A549 (cell line): ENCODE measurements at regions not wholly inside any gene's neighbourhood (a gene's known extent, or its start where the extent isn't known, plus 50 kb on each side); places are given as distances from the start of the nearest gene placed in this dataset.

Experiments
- ATAC-seq, 2 experiments: fragments of 200-7000 bp in 1 of 2; fragments of >200 bp in 1 of 2; cut with Nextera tagmentation in 1 of 2; cut with Tn5 transposase in 1 of 2; 3 replicates each; pipeline versions ENCODE4 v1.8.0 to v1.9.1; 2018 to 2020; ENCODE audit warnings: mild to moderate bottlenecking in 1 of 2, moderate library complexity in 1 of 2
- CTCF ChIA-PET: fragments of 300-600 bp; sonication (Branson Sonifier 250); formaldehyde crosslinking; extraction: SDS; loops from one replicate; lab custom pipeline; 2021; ENCODE audit warnings: antibody characterized with exemption, inconsistent platforms; lab: Yijun Ruan, JAX
- POLR2A ChIA-PET: fragments of 350-600 bp; formaldehyde crosslinking; extraction: SDS; loops from one replicate; lab custom pipeline; 2021; ENCODE audit warnings: antibody characterized with exemption, inconsistent platforms; lab: Yijun Ruan, JAX
- DNase-seq, 2 experiments: peaks; one replicate each; pipeline versions ENCODE4 v3.0.0 to v3.0.0-alpha.2; 2011 to 2016; ENCODE audit warnings: low read depth in 1 of 2, low spot score in 1 of 2
- FAIRE-seq: peaks from 2 replicates; lab custom pipeline; 2011; peaks lifted over from hg19 to GRCh38; lab: Jason Lieb, UNC
- H3K27ac ChIP-seq, 2 experiments: fragments of >200 bp; sonication (Bioruptor Twin); formaldehyde crosslinking; 3 replicates each; pipeline ENCODE4 v1.5.1; 2016 to 2017
- H3K4me1 ChIP-seq: fragments of >200 bp; sonication (Bioruptor Twin); formaldehyde crosslinking; 3 replicates; pipeline ENCODE4 v1.6.1; 2016
- H3K4me2 ChIP-seq: fragments of >200 bp; sonication (Bioruptor Twin); formaldehyde crosslinking; 3 replicates; pipeline ENCODE4 v1.6.1; 2016
- H3K4me3 ChIP-seq: fragments of >200 bp; sonication (Bioruptor Twin); formaldehyde crosslinking; 3 replicates; pipeline ENCODE4 v1.5.1; 2016
- H3K9me3 ChIP-seq: fragments of >200 bp; sonication (Bioruptor Twin); formaldehyde crosslinking; 3 replicates; pipeline ENCODE4 v1.6.1; 2016
- ATOH8 ChIP-seq: fragments of 250-450 bp; sonication (Bioruptor Pico); IDR thresholded peaks from 2 replicates; pipeline ENCODE4 v1.5.0; 2020; ENCODE audit warnings: low read depth, mild to moderate bottlenecking, moderate library complexity
- BHLHE40 ChIP-seq: IDR thresholded peaks from 2 replicates; pipeline ENCODE4 v1.6.1; 2012; ENCODE audit warnings: low read depth, low read length, inconsistent platforms
- CBX2 ChIP-seq: fragments of 200-600 bp; sonication (generic); IDR thresholded peaks from 2 replicates; pipeline ENCODE4 v1.6.1; 2016; ENCODE audit warnings: low read depth, mild to moderate bottlenecking, borderline replicate concordance
- CBX8 ChIP-seq: fragments of 200-600 bp; sonication (generic); IDR thresholded peaks from 2 replicates; pipeline ENCODE4 v1.6.1; 2016
- CEBPB ChIP-seq, 2 experiments: fragments of >200 bp in 1 of 2; sonication (Bioruptor Twin) in 1 of 2; formaldehyde crosslinking in 1 of 2; IDR thresholded peaks; 2 replicates each; pipeline ENCODE4 v1.6.1; 2012 to 2016
- CHD2 ChIP-seq: fragments of 150-350 bp; IDR thresholded peaks from 2 replicates; pipeline ENCODE4 v1.6.1; 2014; ENCODE audit warnings: low read length; ENCODE audit not compliant: partially characterized antibody
- EHMT2 ChIP-seq: fragments of 200-600 bp; sonication (generic); IDR thresholded peaks from 2 replicates; pipeline ENCODE4 v1.6.1; 2016; ENCODE audit warnings: antibody characterized with exemption, low read depth, mild to moderate bottlenecking, moderate library complexity
- EP300 ChIP-seq, 2 experiments: fragments of >200 bp; sonication (Bioruptor Twin); formaldehyde crosslinking; IDR thresholded peaks; 2 replicates in 1 of 2; 3 replicates in 1 of 2; pipeline ENCODE4 v1.6.1; 2016 to 2017
- ESRRA ChIP-seq: fragments of 150-350 bp; IDR thresholded peaks from 2 replicates; pipeline ENCODE4 v1.6.1; 2014; ENCODE audit warnings: mild to moderate bottlenecking, low read length, borderline replicate concordance
- FOSB ChIP-seq: fragments of 250-450 bp; sonication (Bioruptor Pico); IDR thresholded peaks from 2 replicates; pipeline ENCODE4 v1.5.0; 2020; ENCODE audit warnings: mild to moderate bottlenecking, moderate library complexity
- FOSL2 ChIP-seq, 2 experiments: fragments of 450-650 bp in 1 of 2; fragments of >200 bp in 1 of 2; sonication (Bioruptor Twin) in 1 of 2; formaldehyde crosslinking; IDR thresholded peaks; 2 replicates each; pipeline versions ENCODE4 v1.5.0 to v1.6.1; 2016 to 2020; ENCODE audit warnings: mild to moderate bottlenecking in 1 of 2, moderate library complexity in 1 of 2
- HEYL ChIP-seq: fragments of 250-450 bp; sonication (Bioruptor Pico); IDR thresholded peaks from 2 replicates; pipeline ENCODE4 v1.8.0; 2021; ENCODE audit warnings: mild to moderate bottlenecking, moderate library complexity
- HOXA7 ChIP-seq: fragments of 250-450 bp; sonication (Bioruptor Pico); IDR thresholded peaks from 2 replicates; pipeline ENCODE4 v1.5.0; 2020; ENCODE audit warnings: mild to moderate bottlenecking, moderate library complexity
- HOXB5 ChIP-seq: fragments of 250-450 bp; sonication (Bioruptor Pico); IDR thresholded peaks from 2 replicates; pipeline ENCODE4 v1.5.0; 2020; ENCODE audit warnings: mild to moderate bottlenecking, moderate library complexity
- JUN ChIP-seq, 2 experiments: fragments of >200 bp; sonication (Bioruptor Twin); formaldehyde crosslinking; IDR thresholded peaks; 2 replicates in 1 of 2; 3 replicates in 1 of 2; pipeline ENCODE4 v1.6.1; 2016 to 2017
- KDM1A ChIP-seq: fragments of 200-600 bp; sonication (generic); IDR thresholded peaks from 2 replicates; pipeline ENCODE4 v1.6.1; 2016; ENCODE audit warnings: low read depth, mild to moderate bottlenecking
- MAZ ChIP-seq: fragments of 150-350 bp; IDR thresholded peaks from 2 replicates; pipeline ENCODE4 v1.6.1; 2014; ENCODE audit warnings: antibody characterized with exemption, low read depth, low read length, borderline replicate concordance
- NFE2L2 ChIP-seq: fragments of 150-350 bp; conservative IDR thresholded peaks from 2 replicates; pipeline ENCODE4 v1.6.1; 2014; ENCODE audit warnings: low read length
- NPAS2 ChIP-seq: fragments of 250-450 bp; sonication (Bioruptor Pico); IDR thresholded peaks from 2 replicates; pipeline ENCODE4 v1.8.0; 2022; ENCODE audit warnings: mild to moderate bottlenecking, moderate library complexity, borderline replicate concordance
- NR3C1 ChIP-seq: fragments of >200 bp; sonication (Bioruptor Twin); formaldehyde crosslinking; IDR thresholded peaks from 3 replicates; pipeline ENCODE4 v1.6.1; 2017
- PHF8 ChIP-seq: fragments of 200-600 bp; sonication (generic); IDR thresholded peaks from 2 replicates; pipeline ENCODE4 v1.6.1; 2016; ENCODE audit warnings: low read depth, mild to moderate bottlenecking, antibody characterized with exemption, moderate library complexity, borderline replicate concordance
- POLR2A ChIP-seq: IDR thresholded peaks from 2 replicates; pipeline ENCODE4 v1.6.1; 2012; ENCODE audit warnings: mild to moderate bottlenecking, low read length
- RARB ChIP-seq: fragments of 250-450 bp; sonication (Bioruptor Pico); IDR thresholded peaks from 2 replicates; pipeline ENCODE4 v1.8.0; 2021; ENCODE audit warnings: mild to moderate bottlenecking, moderate library complexity
- REST ChIP-seq: fragments of 200-600 bp; sonication (generic); IDR thresholded peaks from 2 replicates; pipeline ENCODE4 v1.6.1; 2016; ENCODE audit warnings: antibody characterized with exemption, mild to moderate bottlenecking, moderate library complexity
- RFX5 ChIP-seq: fragments of 450-650 bp; IDR thresholded peaks from 2 replicates; pipeline ENCODE4 v1.7.1; 2014; ENCODE audit warnings: antibody characterized with exemption, mild to moderate bottlenecking, moderate library complexity
- SREBF2 ChIP-seq: fragments of 450-650 bp; IDR thresholded peaks from 2 replicates; pipeline ENCODE4 v1.6.1; 2014; ENCODE audit warnings: mild to moderate bottlenecking, moderate library complexity
- TFCP2L1 ChIP-seq: fragments of 250-450 bp; sonication (Bioruptor Pico); IDR thresholded peaks from 2 replicates; pipeline ENCODE4 v1.5.0; 2021; ENCODE audit warnings: mild to moderate bottlenecking
- TP53 ChIP-seq: fragments of 250-450 bp; sonication (Bioruptor Pico); IDR thresholded peaks from 2 replicates; pipeline ENCODE4 v1.5.0; 2021; ENCODE audit warnings: mild to moderate bottlenecking, moderate library complexity
- USF2 ChIP-seq: fragments of 450-650 bp; IDR thresholded peaks from 2 replicates; pipeline ENCODE4 v1.6.1; 2014; ENCODE audit warnings: antibody characterized with exemption
- ZC3H11A ChIP-seq: fragments of 450-650 bp; IDR thresholded peaks from 2 replicates; pipeline ENCODE4 v1.6.1; 2014; ENCODE audit warnings: antibody characterized with exemption, mild to moderate bottlenecking
- ZFP36 ChIP-seq: fragments of 450-650 bp; IDR thresholded peaks from 2 replicates; pipeline ENCODE4 v1.6.1; 2014; ENCODE audit warnings: borderline replicate concordance; ENCODE audit not compliant: partially characterized antibody
- ZNF302 ChIP-seq: fragments of 250-450 bp; sonication (Bioruptor Pico); IDR thresholded peaks from 2 replicates; pipeline ENCODE4 v1.9.0; 2021; ENCODE audit warnings: inconsistent platforms, mild to moderate bottlenecking, moderate library complexity
- WGBS: methylation state at CpG from one replicate; pipeline ENCODE4 v1.1.6; 2017; ENCODE audit errors: missing lambda C conversion rate; 5-methylcytosine and 5-hydroxymethylcytosine counted together

GRCh38 chr18:73945130-73945792 lies 202.4 kb downstream of the FBXO15 start:
- DNase-seq (no peak), FAIRE-seq (no peak), ATAC-seq (no peak)
- WGBS, result 20% methylated on average over 3 of the region's 3 CpGs
- TF ChIP-seq CBX8, result no peak
- no peak for TF ChIP-seq HEYL
- TF ChIP-seq MAZ, result no peak
- no peak for TF ChIP-seq CHD2
- TF ChIP-seq ZNF302 (CRISPR knock-in tag), result no peak
- TF ChIP-seq FOSB (CRISPR knock-in tag), result no peak
- TF ChIP-seq BHLHE40, result no peak
- TF ChIP-seq FOSL2 (IDR thresholded peaks at IDR 0.05), result no peak
- TF ChIP-seq FOSL2 (CRISPR knock-in tag; IDR thresholded peaks at IDR 0.05), result no peak
- TF ChIP-seq SREBF2, result no peak
- TF ChIP-seq RARB (CRISPR knock-in tag), result no peak
- no peak for TF ChIP-seq JUN (IDR thresholded peaks at IDR 0.05)
- no peak for TF ChIP-seq TFCP2L1 (CRISPR knock-in tag)
- TF ChIP-seq HOXA7 (CRISPR knock-in tag), result no peak
- TF ChIP-seq PHF8, result no peak
- TF ChIP-seq NPAS2 (CRISPR knock-in tag), result no peak
- no peak for TF ChIP-seq ATOH8 (CRISPR knock-in tag)
- no peak for TF ChIP-seq RFX5
- TF ChIP-seq USF2, result no peak
- Histone ChIP-seq H3K9me3 (no peaks in the 10 kb centered on the region), H3K27ac (no peak overlapping the region), H3K4me2 (no peak overlapping the region), H3K4me3 (no peak overlapping the region), H3K4me1 (no peaks in the 10 kb centered on the region)
- POLR2A ChIA-PET, result no interaction called here
- CTCF ChIA-PET, result no interaction called here

- no peak for DNase-seq
- no peaks in the 10 kb centered on the region for H3K4me1 ChIP-seq
- no peak overlapping the region for H3K4me3 ChIP-seq
- no peak overlapping the region for H3K4me2 ChIP-seq
- no peaks in the 10 kb centered on the region for H3K9me3 ChIP-seq
- TF ChIP-seq HOXB5 (no peak), ZC3H11A (no peak), FOSB (CRISPR knock-in tag) (no peak), NR3C1 (no peak), TP53 (CRISPR knock-in tag) (no peak), ZFP36 (no peak), KDM1A (no peak), NFE2L2 (no peak), EHMT2 (no peak)
- H3K27ac ChIP-seq, result no peak overlapping the region
- ATAC-seq, result no peak
- FAIRE-seq, result no peak
- ChIA-PET CTCF (no interaction called here), POLR2A (no interaction called here)
- WGBS, result 0% methylated on average over 1 of the region's 1 CpG
Observed at GRCh38 chr18:73944715-73945114, 202.9 kb downstream of the FBXO15 start.

GRCh38 chr18:73943763-73944162 lies 203.9 kb downstream of the FBXO15 start:
- Histone ChIP-seq H3K27ac (no peak overlapping the region), H3K4me2 (no peak overlapping the region)
- ATAC-seq, result no peak
- no peak for DNase-seq
- no peak for TF ChIP-seq NPAS2 (CRISPR knock-in tag)
- no peak for TF ChIP-seq ESRRA
- no peak for TF ChIP-seq FOSL2 (IDR thresholded peaks at IDR 0.05)
- TF ChIP-seq FOSL2 (CRISPR knock-in tag; IDR thresholded peaks at IDR 0.05), result no peak
- TF ChIP-seq CBX2, result no peak
- no peak for TF ChIP-seq ATOH8 (CRISPR knock-in tag)
- no peak for TF ChIP-seq CEBPB (IDR thresholded peaks at IDR 0.05)
- no peak for TF ChIP-seq RARB (CRISPR knock-in tag)
- no peak for TF ChIP-seq REST
- no peak for TF ChIP-seq POLR2A
- TF ChIP-seq EP300 (IDR thresholded peaks at IDR 0.05), result no peak
- TF ChIP-seq, all 56 proteins: peak for 0
- H3K4me1 ChIP-seq, result no peaks in the 10 kb centered on the region
- ChIA-PET CTCF (no interaction called here), POLR2A (no interaction called here)
- no peak for FAIRE-seq
- 36% methylated on average over 5 of the region's 9 CpGs for WGBS
- H3K9me3 ChIP-seq, result no peaks in the 10 kb centered on the region
- no peak overlapping the region for H3K4me3 ChIP-seq
